Hepatocyte (in vitro differentiated cells): ENCODE measurements at regions not wholly inside any gene's neighbourhood (a gene's known extent, or its start where the extent isn't known, plus 50 kb on each side); places are given as distances from the start of the nearest gene placed in this dataset.

Source experiments
- CTCF ChIP-seq: fragments of 200-600 bp; sonication (generic); IDR thresholded peaks from 2 replicates; pipeline ENCODE4 v1.5.1; 2016; ENCODE audit warnings: antibody characterized with exemption, mild to moderate bottlenecking; ENCODE audit not compliant: poor library complexity
- EZH2phosphoT487 ChIP-seq: fragments of 200-600 bp; sonication (generic); IDR thresholded peaks from one replicate; pipeline ENCODE4 v1.6.1; 2018; ENCODE audit warnings: antibody characterized with exemption, mild to moderate bottlenecking, low read depth, moderate library complexity; ENCODE audit not compliant: unreplicated experiment, severe bottlenecking

DNA sequence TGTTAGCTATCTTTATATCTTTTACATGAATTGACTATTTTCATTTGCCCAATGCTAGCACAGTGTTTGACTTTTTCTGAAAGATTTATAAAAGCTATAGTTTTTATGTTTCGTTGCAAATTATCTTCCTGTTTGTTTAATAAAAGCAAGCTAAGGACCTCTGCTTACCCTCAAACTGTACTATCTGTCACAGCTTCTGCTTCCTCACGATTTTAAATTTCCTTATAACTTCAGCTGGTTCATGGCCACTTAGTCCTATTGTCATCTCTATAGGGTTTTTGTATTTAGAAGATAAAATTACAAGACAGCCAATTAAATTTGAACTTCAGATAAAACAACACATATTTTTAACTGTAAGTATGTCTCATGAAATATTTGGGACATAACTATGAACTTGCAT lies 494.0 kb downstream of the PDGFC start:
- no peak for TF ChIP-seq CTCF
- no peak for TF ChIP-seq EZH2phosphoT487
